GM18505 (cell line): ENCODE measurements at regions not wholly inside any gene's neighbourhood (a gene's known extent, or its start where the extent isn't known, plus 50 kb on each side); places are given as distances from the start of the nearest gene placed in this dataset.
"Not testable (repeated sequence)": the region's sequence is repeated elsewhere in the genome, so short reads cannot be mapped to it uniquely, and the experiment has no call there.

Experiments used
- ATAC-seq: cut with Tn5 transposase; IDR thresholded peaks from one replicate; pipeline ENCODE4 v1.9.1; 2021; ENCODE audit not compliant: unreplicated experiment
- POLR2A ChIP-seq: IDR thresholded peaks from 4 replicates; pipeline ENCODE4 v1.6.1; 2011; ENCODE audit warnings: borderline replicate concordance; ENCODE audit not compliant: insufficient read depth, insufficient read length; ENCODE audit errors: extremely low read depth

GRCh38 chrX:1140236-1140681 is 72.2 kb downstream of the CRLF2 start:
- no peak for ATAC-seq
- TF ChIP-seq POLR2A: no peak

GRCh38 chrX:1139185-1139500 is 73.3 kb downstream of the CRLF2 start:
- no peak for ATAC-seq
- no peak for TF ChIP-seq POLR2A

GRCh38 chrX:1138476-1139184 is 73.8 kb downstream of the CRLF2 start:
- no peak for ATAC-seq
- TF ChIP-seq POLR2A: no peak

GRCh38 chrX:1137531-1137930 is 74.9 kb downstream of the CRLF2 start:
- no peak for TF ChIP-seq POLR2A
- no peak for ATAC-seq

- not testable (repeated sequence) for ATAC-seq
Observed at GRCh38 chrX:1136582-1136981, 75.9 kb downstream of the CRLF2 start.

- ATAC-seq: no peak
- no peak for TF ChIP-seq POLR2A
Observed at GRCh38 chrX:1134976-1135375, 77.5 kb downstream of the CRLF2 start.

GRCh38 chrX:1134156-1134555 is 78.3 kb downstream of the CRLF2 start:
- no peak for ATAC-seq
- no peak for TF ChIP-seq POLR2A

- no peak for ATAC-seq
- no peak for TF ChIP-seq POLR2A
Observed at GRCh38 chrX:1126738-1127137, 85.7 kb downstream of the CRLF2 start.

- no peak for ATAC-seq
- TF ChIP-seq POLR2A: no peak
Observed at GRCh38 chrX:1124531-1124930, 87.9 kb downstream of the CRLF2 start.

- ATAC-seq: not testable (repeated sequence)
Observed at GRCh38 chrX:1122851-1123250, 89.6 kb downstream of the CRLF2 start.

- TF ChIP-seq POLR2A: no peak
- no peak for ATAC-seq
Observed at GRCh38 chrX:1119275-1119674, 93.2 kb downstream of the CRLF2 start.

GRCh38 chrX:1118572-1119199 is 93.8 kb downstream of the CRLF2 start:
- no peak for ATAC-seq
- no peak for TF ChIP-seq POLR2A

GRCh38 chrX:1115411-1115810 is 97.0 kb downstream of the CRLF2 start:
- ATAC-seq: not testable (repeated sequence)

- no peak for TF ChIP-seq POLR2A
- ATAC-seq: no peak
Observed at GRCh38 chrX:1112321-1112720, 100.1 kb downstream of the CRLF2 start.
